ENCODE measurements at regions not wholly inside any gene's neighbourhood (a gene's known extent, or its start where the extent isn't known, plus 50 kb on each side); places are given as distances from the start of the nearest gene placed in this dataset.
"Not testable (repeated sequence)": the region's sequence is repeated elsewhere in the genome, so short reads cannot be mapped to it uniquely, and the experiment has no call there.

GRCh38 chr6:169008641-169009257 is 244.9 kb downstream of the THBS2 start:
- DNase-seq: no peak

GRCh38 chr6:169005166-169005565 is 248.5 kb downstream of the THBS2 start:
- DNase-seq: no peak

- DNase-seq: no peak
Observed at GRCh38 chr6:169000022-169000421, 253.6 kb downstream of the THBS2 start.

GRCh38 chr6:168999392-168999791 is 254.3 kb downstream of the THBS2 start:
- no peak for DNase-seq

GRCh38 chr6:168996356-168996625 is 257.4 kb downstream of the THBS2 start:
- no peak for DNase-seq

- no peak for DNase-seq
Observed at GRCh38 chr6:168995526-168996355, 257.9 kb downstream of the THBS2 start.

- no peak for DNase-seq
Observed at GRCh38 chr6:168994956-168995355, 258.7 kb downstream of the THBS2 start.

GRCh38 chr6:168992446-168993144 is 261.1 kb downstream of the THBS2 start:
- no peak for DNase-seq

- not testable (repeated sequence) for DNase-seq
Observed at GRCh38 chr6:168991695-168992094, 262.0 kb downstream of the THBS2 start.

GRCh38 chr6:168990019-168990751 is 263.5 kb downstream of the THBS2 start:
- peak; percentile 12 for DNase-seq

GRCh38 chr6:168989421-168989820 is 264.2 kb downstream of the THBS2 start:
- no peak for DNase-seq

GRCh38 chr6:168988801-168989200 is 264.8 kb downstream of the THBS2 start:
- DNase-seq: no peak

GRCh38 chr6:168988280-168988679 is 265.4 kb downstream of the THBS2 start:
- DNase-seq: no peak

GRCh38 chr6:168985705-168986104 is 267.9 kb downstream of the THBS2 start:
- DNase-seq: no peak

- no peak for DNase-seq
Observed at GRCh38 chr6:168983925-168984324, 269.7 kb downstream of the THBS2 start.

- DNase-seq: no peak
Observed at GRCh38 chr6:168981187-168981586, 272.5 kb downstream of the THBS2 start.

- DNase-seq: no peak
Observed at GRCh38 chr6:168979254-168979653, 274.4 kb downstream of the THBS2 start.

- DNase-seq: no peak
Observed at GRCh38 chr6:168972128-168972527, 281.5 kb downstream of the THBS2 start.

GRCh38 chr6:168971549-168971948 is 282.1 kb downstream of the THBS2 start:
- DNase-seq: no peak

- DNase-seq: no peak
Observed at GRCh38 chr6:168968801-168969200, 284.8 kb downstream of the THBS2 start.

GRCh38 chr6:168968228-168968627 is 285.4 kb downstream of the THBS2 start:
- peak; percentile 97 for DNase-seq

- DNase-seq: peak; percentile 24
Observed at GRCh38 chr6:168967281-168967925, 286.2 kb downstream of the THBS2 start.
